Vagina (tissue), 2 donors: ENCODE measurements at regions not wholly inside any gene's neighbourhood (a gene's known extent, or its start where the extent isn't known, plus 50 kb on each side); places are given as distances from the start of the nearest gene placed in this dataset.

Experiments
- POLR2A ChIP-seq, 2 donors: fragments of 450-650 bp; IDR thresholded peaks; one replicate each; pipeline ENCODE4 v1.6.1; 2017; ENCODE audit warnings: antibody characterized with exemption in 2 of 2, mild to moderate bottlenecking in 2 of 2, moderate library complexity in 2 of 2
- POLR2AphosphoS5 ChIP-seq, 2 donors: sonication (generic); formaldehyde crosslinking; IDR thresholded peaks; one replicate each; pipeline ENCODE4 v1.9.0; 2017; ENCODE audit warnings: antibody characterized with exemption in 2 of 2, mild to moderate bottlenecking in 2 of 2, low read depth in 1 of 2; ENCODE audit not compliant: insufficient read depth in 1 of 2

DNA sequence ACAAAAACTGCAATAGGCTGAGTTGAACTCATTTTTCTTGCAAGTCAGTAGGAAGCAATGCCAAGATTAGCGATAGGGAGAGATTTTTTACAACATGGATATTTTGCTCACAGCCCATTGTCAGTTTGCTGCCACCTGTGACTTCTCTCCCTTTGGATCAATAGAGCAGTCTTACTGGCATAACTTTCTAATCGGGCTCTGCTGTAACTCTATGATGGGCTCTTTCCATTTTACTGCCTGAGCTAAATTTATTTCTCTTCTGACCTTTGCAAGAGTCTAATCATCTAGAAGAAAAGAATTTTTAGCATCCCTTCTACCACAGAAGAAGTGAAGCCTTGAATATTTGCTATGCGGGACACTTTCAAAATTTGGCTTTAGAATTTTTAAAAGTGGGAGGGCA lies 53.6 kb upstream of the SGCD start:
- TF ChIP-seq POLR2A (IDR thresholded peaks at IDR 0.05): no peak
- TF ChIP-seq POLR2AphosphoS5 (IDR thresholded peaks at IDR 0.05; ENCODE audit: insufficient read depth in 1 of 2, low read depth in 1 of 2): no peak
